ENCODE measurements at regions not wholly inside any gene's neighbourhood (a gene's known extent, or its start where the extent isn't known, plus 50 kb on each side); places are given as distances from the start of the nearest gene placed in this dataset.

DNA sequence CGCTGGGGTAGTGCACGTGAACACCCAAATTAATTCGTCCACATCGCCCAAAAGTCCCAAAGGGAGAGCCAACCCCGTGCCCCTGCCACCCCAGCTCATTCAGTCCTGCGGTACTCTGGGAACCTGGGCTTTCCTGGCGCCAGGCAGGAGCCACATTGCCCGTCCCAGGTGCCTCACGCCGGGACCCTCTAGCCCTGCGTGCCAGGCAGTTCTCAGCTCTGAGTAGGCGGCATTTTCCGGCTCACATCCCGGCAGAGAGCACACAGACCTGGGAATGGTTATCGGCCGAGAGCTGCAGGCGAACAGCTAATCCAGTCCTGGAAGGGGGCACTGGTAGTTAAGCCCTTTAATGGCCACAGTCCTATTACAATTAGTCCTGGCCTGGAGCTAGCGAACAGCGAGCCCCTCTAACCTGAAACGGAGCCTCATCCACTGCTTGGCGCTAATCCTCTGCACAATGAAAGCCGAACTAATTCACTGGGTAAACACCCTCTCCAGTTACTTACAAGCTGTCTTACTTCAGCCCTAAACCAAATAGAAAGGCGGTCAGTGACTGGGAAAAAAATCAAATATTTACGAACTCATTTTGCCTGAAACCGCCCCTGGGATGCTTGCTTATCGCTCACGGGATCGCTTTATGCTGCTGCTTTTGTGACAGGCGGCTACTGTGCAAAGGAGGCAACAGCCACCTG lies 254.6 kb upstream of the SOX14 start:
- no peaks in the 10 kb centered on the region for H3K36me3 ChIP-seq
- H3K4me3 ChIP-seq: peak overlapping the region in 1 of 4 donors; percentile 7
- 47 to 49% methylated on average over 14 to 15 of the region's 29 CpGs for WGBS, 2 donors
- intact Hi-C loops (cut with DNase I): no loop called here
- H3K9me3 ChIP-seq: no peaks in the 10 kb centered on the region
- DNase-seq: no peak
- H3K27ac ChIP-seq: no peak overlapping the region
- H3K4me1 ChIP-seq: no peaks in the 10 kb centered on the region
- TF ChIP-seq POLR2A (IDR thresholded peaks at IDR 0.05): no peak
- no peak for TF ChIP-seq CTCF (IDR thresholded peaks at IDR 0.05)
- H3K27me3 ChIP-seq: peaks cover 0 to 16% (median 0%) of the 10 kb centered on the region in 4 donors

- H3K27ac ChIP-seq: no peak overlapping the region
- no peak for TF ChIP-seq POLR2A (IDR thresholded peaks at IDR 0.05)
- TF ChIP-seq CTCF (IDR thresholded peaks at IDR 0.05): no peak
- H3K27me3 ChIP-seq: peaks cover 0 to 16% (median 0%) of the 10 kb centered on the region in 4 donors
- no peaks in the 10 kb centered on the region for H3K9me3 ChIP-seq
- no peaks in the 10 kb centered on the region for H3K36me3 ChIP-seq
- no peak overlapping the region for H3K4me3 ChIP-seq
- DNase-seq: no peak
- WGBS, 2 donors: 54 to 100% methylated on average over 1 of the region's 1 CpG
- no peaks in the 10 kb centered on the region for H3K4me1 ChIP-seq
- intact Hi-C loops (cut with DNase I): no loop called here
These were observed 252.5 kb upstream of the SOX14 start for GRCh38 chr3:137511655-137512054.

- H3K4me1 ChIP-seq: no peaks in the 10 kb centered on the region
- H3K36me3 ChIP-seq: no peaks in the 10 kb centered on the region
- intact Hi-C loops (cut with DNase I): no loop called here
- WGBS, 2 donors: 27 to 55% methylated on average over 2 of the region's 2 CpGs
- TF ChIP-seq CTCF (IDR thresholded peaks at IDR 0.05) (no peak), POLR2A (IDR thresholded peaks at IDR 0.05) (no peak)
- no peak overlapping the region for H3K4me3 ChIP-seq
- no peak overlapping the region for H3K27ac ChIP-seq
- DNase-seq: no peak
- H3K9me3 ChIP-seq: no peaks in the 10 kb centered on the region
- peaks cover 0 to 2% (median 0%) of the 10 kb centered on the region in 4 donors for H3K27me3 ChIP-seq
These were observed 249.3 kb upstream of the SOX14 start for GRCh38 chr3:137514853-137515252.

DNA sequence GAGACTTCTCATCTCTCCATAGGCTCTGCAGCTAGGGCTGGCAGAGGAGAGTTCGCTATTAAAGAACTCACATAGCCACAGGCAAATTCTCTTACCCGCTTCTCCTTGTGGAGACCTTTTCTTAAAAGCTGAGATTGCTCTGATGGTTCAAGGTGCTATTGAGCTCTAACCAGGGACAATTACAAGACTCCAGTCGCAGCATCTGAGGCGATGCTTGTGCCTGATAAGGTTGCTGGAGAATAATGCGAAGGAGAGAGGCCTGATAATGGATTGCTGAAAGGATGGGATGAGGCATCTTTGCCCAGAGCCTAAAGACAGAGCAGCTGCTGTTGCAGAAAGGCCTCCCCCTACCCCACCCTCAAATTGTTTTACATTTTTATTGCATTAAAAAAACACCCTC lies 244.5 kb upstream of the SOX14 start:
- no peak overlapping the region for H3K4me3 ChIP-seq
- no peaks in the 10 kb centered on the region for H3K9me3 ChIP-seq
- H3K27me3 ChIP-seq: no peaks in the 10 kb centered on the region
- H3K27ac ChIP-seq: no peak overlapping the region
- intact Hi-C loops (cut with DNase I): no loop called here
- TF ChIP-seq CTCF (IDR thresholded peaks at IDR 0.05) (no peak), POLR2A (IDR thresholded peaks at IDR 0.05) (no peak)
- H3K36me3 ChIP-seq: no peaks in the 10 kb centered on the region
- 61 to 76% methylated on average over 5 of the region's 5 CpGs for WGBS, 2 donors
- H3K4me1 ChIP-seq: no peaks in the 10 kb centered on the region
- DNase-seq: no peak

- intact Hi-C loops (cut with DNase I): no loop called here
- H3K36me3 ChIP-seq: no peaks in the 10 kb centered on the region
- H3K4me1 ChIP-seq: no peaks in the 10 kb centered on the region
- H3K27me3 ChIP-seq: no peaks in the 10 kb centered on the region
- no peak for TF ChIP-seq CTCF (IDR thresholded peaks at IDR 0.05)
- no peak for TF ChIP-seq POLR2A (IDR thresholded peaks at IDR 0.05)
- H3K4me3 ChIP-seq: no peak overlapping the region
- H3K27ac ChIP-seq: no peak overlapping the region
- WGBS, 2 donors: 79 to 93% methylated on average over 1 of the region's 1 CpG
- H3K9me3 ChIP-seq: no peaks in the 10 kb centered on the region
- DNase-seq: no peak
These were observed 239.4 kb upstream of the SOX14 start for GRCh38 chr3:137524751-137525150.

Data from esophagus squamous epithelium (tissue), 5 donors.